ENCODE measurements at regions not wholly inside any gene's neighbourhood (a gene's known extent, or its start where the extent isn't known, plus 50 kb on each side); places are given as distances from the start of the nearest gene placed in this dataset.

GRCh38 chr6:138622967-138623366 lies 123.7 kb upstream of the NHSL1 start:
- ChIA-PET CTCF (interaction anchor here (0.5 kb wide), 1 partner anchor 18 kb away, joined by 3 read pairs; no protein-coding TSS in a partner anchor), POLR2A (no interaction called here)
- Histone ChIP-seq H3K27ac (ENCODE audit: insufficient read depth in 1 of 2, low read depth in 1 of 2, low read length in 2 of 2, poor library complexity in 1 of 2, severe bottlenecking in 2 of 2) (no peak overlapping the region), H3K4me1 (ENCODE audit: control extremely low read depth in 1 of 4, control insufficient read depth in 4 of 4, insufficient read depth in 4 of 4, low read length in 3 of 4) (no peaks in the 10 kb centered on the region), H3K36me3 (ENCODE audit: control insufficient read depth in 4 of 4, insufficient read depth in 4 of 4, low read length in 3 of 4) (no peaks in the 10 kb centered on the region), H3K9me3 (ENCODE audit: control extremely low read depth in 1 of 5, control insufficient read depth in 4 of 5, insufficient read depth in 2 of 5, low read depth in 1 of 5, low read length in 4 of 5) (no peaks in the 10 kb centered on the region), H3K4me3 (ENCODE audit: control insufficient read depth in 1 of 7, extremely low read depth in 1 of 7, insufficient read depth in 4 of 7, low read depth in 2 of 7, low read length in 6 of 7) (no peak overlapping the region), H3K27me3 (replicated peaks in 2 of 5; ENCODE audit: control insufficient read depth in 4 of 5, insufficient read depth in 5 of 5, low read length in 4 of 5) (no peaks in the 10 kb centered on the region)
- no peak for DNase-seq
- 100% methylated on average over 3 of the region's 5 CpGs for WGBS (ENCODE audit: insufficient coverage)

- CTCF ChIA-PET: interaction anchor here (1.1 kb wide), 1 partner anchor 10 kb away, joined by 3 read pairs; no protein-coding TSS in a partner anchor
Observed at GRCh38 chr6:138631566-138631965, 132.3 kb upstream of the NHSL1 start.

GRCh38 chr6:138637822-138638221 lies 135.7 kb upstream of the CCDC28A start:
- no peak overlapping the region for H3K27ac ChIP-seq (ENCODE audit: insufficient read depth in 1 of 2, low read depth in 1 of 2, low read length in 2 of 2, poor library complexity in 1 of 2, severe bottlenecking in 2 of 2)
- ChIA-PET CTCF (no interaction called here), POLR2A (no interaction called here)
- H3K4me3 ChIP-seq (ENCODE audit: control insufficient read depth in 1 of 7, extremely low read depth in 1 of 7, insufficient read depth in 4 of 7, low read depth in 2 of 7, low read length in 6 of 7): no peak overlapping the region
- no peak for DNase-seq
- H3K9me3 ChIP-seq (ENCODE audit: control extremely low read depth in 1 of 5, control insufficient read depth in 4 of 5, insufficient read depth in 2 of 5, low read depth in 1 of 5, low read length in 4 of 5): no peaks in the 10 kb centered on the region
- WGBS (ENCODE audit: insufficient coverage): no CpG with 5 or more reads among the region's 1 CpG
- no peaks in the 10 kb centered on the region for H3K27me3 ChIP-seq (replicated peaks in 2 of 5; ENCODE audit: control insufficient read depth in 4 of 5, insufficient read depth in 5 of 5, low read length in 4 of 5)
- H3K36me3 ChIP-seq (ENCODE audit: control insufficient read depth in 4 of 4, insufficient read depth in 4 of 4, low read length in 3 of 4): no peaks in the 10 kb centered on the region
- H3K4me1 ChIP-seq (ENCODE audit: control extremely low read depth in 1 of 4, control insufficient read depth in 4 of 4, insufficient read depth in 4 of 4, low read length in 3 of 4): no peaks in the 10 kb centered on the region

More at GRCh38 chr6:138631566-138631965, 132.3 kb upstream of the NHSL1 start:
- Histone ChIP-seq H3K27me3 (replicated peaks in 2 of 5; ENCODE audit: control insufficient read depth in 4 of 5, insufficient read depth in 5 of 5, low read length in 4 of 5) (no peaks in the 10 kb centered on the region), H3K4me3 (ENCODE audit: control insufficient read depth in 1 of 7, extremely low read depth in 1 of 7, insufficient read depth in 4 of 7, low read depth in 2 of 7, low read length in 6 of 7) (no peak overlapping the region), H3K27ac (ENCODE audit: insufficient read depth in 1 of 2, low read depth in 1 of 2, low read length in 2 of 2, poor library complexity in 1 of 2, severe bottlenecking in 2 of 2) (no peak overlapping the region), H3K9me3 (ENCODE audit: control extremely low read depth in 1 of 5, control insufficient read depth in 4 of 5, insufficient read depth in 2 of 5, low read depth in 1 of 5, low read length in 4 of 5) (peaks cover 0 to 3% (median 0%) of the 10 kb centered on the region in 5 experiments), H3K36me3 (ENCODE audit: control insufficient read depth in 4 of 4, insufficient read depth in 4 of 4, low read length in 3 of 4) (no peaks in the 10 kb centered on the region), H3K4me1 (ENCODE audit: control extremely low read depth in 1 of 4, control insufficient read depth in 4 of 4, insufficient read depth in 4 of 4, low read length in 3 of 4) (peaks cover 0 to 4% (median under 1%) of the 10 kb centered on the region in 4 experiments)
- POLR2A ChIA-PET: no interaction called here
- DNase-seq: no peak
- WGBS (ENCODE audit: insufficient coverage): 91% methylated on average over 3 of the region's 3 CpGs

GRCh38 chr6:138638604-138639003 lies 135.0 kb upstream of the CCDC28A start:
- CTCF ChIA-PET: no interaction called here
- 92% methylated on average over 2 of the region's 3 CpGs for WGBS (ENCODE audit: insufficient coverage)
- no peak for DNase-seq
- Histone ChIP-seq H3K4me1 (ENCODE audit: control extremely low read depth in 1 of 4, control insufficient read depth in 4 of 4, insufficient read depth in 4 of 4, low read length in 3 of 4) (no peaks in the 10 kb centered on the region), H3K4me3 (ENCODE audit: control insufficient read depth in 1 of 7, extremely low read depth in 1 of 7, insufficient read depth in 4 of 7, low read depth in 2 of 7, low read length in 6 of 7) (no peak overlapping the region), H3K27ac (ENCODE audit: insufficient read depth in 1 of 2, low read depth in 1 of 2, low read length in 2 of 2, poor library complexity in 1 of 2, severe bottlenecking in 2 of 2) (no peak overlapping the region), H3K36me3 (ENCODE audit: control insufficient read depth in 4 of 4, insufficient read depth in 4 of 4, low read length in 3 of 4) (no peaks in the 10 kb centered on the region), H3K9me3 (ENCODE audit: control extremely low read depth in 1 of 5, control insufficient read depth in 4 of 5, insufficient read depth in 2 of 5, low read depth in 1 of 5, low read length in 4 of 5) (no peaks in the 10 kb centered on the region), H3K27me3 (replicated peaks in 2 of 5; ENCODE audit: control insufficient read depth in 4 of 5, insufficient read depth in 5 of 5, low read length in 4 of 5) (no peaks in the 10 kb centered on the region)
- POLR2A ChIA-PET: no interaction called here

- ChIA-PET CTCF (interaction anchor here (1.1 to 1.5 kb wide), 2 partner anchors 52 to 582 kb away, joined by 3 read pairs; no protein-coding TSS in a partner anchor), POLR2A (no interaction called here)
- no CpG with 5 or more reads among the region's 2 CpGs for WGBS (ENCODE audit: insufficient coverage)
Observed at GRCh38 chr6:138640028-138640427, 133.5 kb upstream of the CCDC28A start.

GRCh38 chr6:138643210-138643609 lies 130.4 kb upstream of the CCDC28A start:
- Histone ChIP-seq H3K4me3 (ENCODE audit: control insufficient read depth in 1 of 7, extremely low read depth in 1 of 7, insufficient read depth in 4 of 7, low read depth in 2 of 7, low read length in 6 of 7) (no peak overlapping the region), H3K27ac (ENCODE audit: insufficient read depth in 1 of 2, low read depth in 1 of 2, low read length in 2 of 2, poor library complexity in 1 of 2, severe bottlenecking in 2 of 2) (no peak overlapping the region), H3K27me3 (replicated peaks in 2 of 5; ENCODE audit: control insufficient read depth in 4 of 5, insufficient read depth in 5 of 5, low read length in 4 of 5) (no peaks in the 10 kb centered on the region), H3K4me1 (ENCODE audit: control extremely low read depth in 1 of 4, control insufficient read depth in 4 of 4, insufficient read depth in 4 of 4, low read length in 3 of 4) (no peaks in the 10 kb centered on the region), H3K9me3 (ENCODE audit: control extremely low read depth in 1 of 5, control insufficient read depth in 4 of 5, insufficient read depth in 2 of 5, low read depth in 1 of 5, low read length in 4 of 5) (no peaks in the 10 kb centered on the region), H3K36me3 (ENCODE audit: control insufficient read depth in 4 of 4, insufficient read depth in 4 of 4, low read length in 3 of 4) (no peaks in the 10 kb centered on the region)
- ChIA-PET CTCF (no interaction called here), POLR2A (no interaction called here)
- WGBS (ENCODE audit: insufficient coverage): 100% methylated on average over 1 of the region's 2 CpGs
- no peak for DNase-seq

More at GRCh38 chr6:138640028-138640427, 133.5 kb upstream of the CCDC28A start:
- no peaks in the 10 kb centered on the region for H3K4me1 ChIP-seq (ENCODE audit: control extremely low read depth in 1 of 4, control insufficient read depth in 4 of 4, insufficient read depth in 4 of 4, low read length in 3 of 4)
- H3K36me3 ChIP-seq (ENCODE audit: control insufficient read depth in 4 of 4, insufficient read depth in 4 of 4, low read length in 3 of 4): no peaks in the 10 kb centered on the region
- no peak overlapping the region for H3K4me3 ChIP-seq (ENCODE audit: control insufficient read depth in 1 of 7, extremely low read depth in 1 of 7, insufficient read depth in 4 of 7, low read depth in 2 of 7, low read length in 6 of 7)
- H3K27ac ChIP-seq (ENCODE audit: insufficient read depth in 1 of 2, low read depth in 1 of 2, low read length in 2 of 2, poor library complexity in 1 of 2, severe bottlenecking in 2 of 2): no peak overlapping the region
- no peaks in the 10 kb centered on the region for H3K27me3 ChIP-seq (replicated peaks in 2 of 5; ENCODE audit: control insufficient read depth in 4 of 5, insufficient read depth in 5 of 5, low read length in 4 of 5)
- no peak for DNase-seq
- no peaks in the 10 kb centered on the region for H3K9me3 ChIP-seq (ENCODE audit: control extremely low read depth in 1 of 5, control insufficient read depth in 4 of 5, insufficient read depth in 2 of 5, low read depth in 1 of 5, low read length in 4 of 5)

GRCh38 chr6:138645976-138646640 lies 127.5 kb upstream of the CCDC28A start:
- ChIA-PET CTCF (no interaction called here), POLR2A (no interaction called here)
- DNase-seq: no peak
- no CpG with 5 or more reads among the region's 3 CpGs for WGBS (ENCODE audit: insufficient coverage)
- no peaks in the 10 kb centered on the region for H3K9me3 ChIP-seq (ENCODE audit: control extremely low read depth in 1 of 5, control insufficient read depth in 4 of 5, insufficient read depth in 2 of 5, low read depth in 1 of 5, low read length in 4 of 5)
- no peak overlapping the region for H3K27ac ChIP-seq (ENCODE audit: insufficient read depth in 1 of 2, low read depth in 1 of 2, low read length in 2 of 2, poor library complexity in 1 of 2, severe bottlenecking in 2 of 2)
- H3K4me1 ChIP-seq (ENCODE audit: control extremely low read depth in 1 of 4, control insufficient read depth in 4 of 4, insufficient read depth in 4 of 4, low read length in 3 of 4): no peaks in the 10 kb centered on the region
- no peaks in the 10 kb centered on the region for H3K27me3 ChIP-seq (replicated peaks in 2 of 5; ENCODE audit: control insufficient read depth in 4 of 5, insufficient read depth in 5 of 5, low read length in 4 of 5)
- no peak overlapping the region for H3K4me3 ChIP-seq (ENCODE audit: control insufficient read depth in 1 of 7, extremely low read depth in 1 of 7, insufficient read depth in 4 of 7, low read depth in 2 of 7, low read length in 6 of 7)
- H3K36me3 ChIP-seq (ENCODE audit: control insufficient read depth in 4 of 4, insufficient read depth in 4 of 4, low read length in 3 of 4): no peaks in the 10 kb centered on the region

All from common myeloid progenitor, CD34-positive (primary cell).